ENCODE measurements at regions not wholly inside any gene's neighbourhood (a gene's known extent, or its start where the extent isn't known, plus 50 kb on each side); places are given as distances from the start of the nearest gene placed in this dataset.

- TF ChIP-seq POLR2A (IDR thresholded peaks at IDR 0.05) (no peak), CTCF (IDR thresholded peaks at IDR 0.05) (no peak)
These were observed 115.1 kb upstream of the IQSEC1 start for GRCh38 chr3:13188181-13188779.
